Activated CD4-positive, alpha-beta memory T cell treated with anti-CD3 and anti-CD28 coated beads for 36 hours (primary cell): ENCODE measurements at regions not wholly inside any gene's neighbourhood (a gene's known extent, or its start where the extent isn't known, plus 50 kb on each side); places are given as distances from the start of the nearest gene placed in this dataset.

Experiments used
- CTCF ChIA-PET: fragments of 350-600 bp; sonication (Branson Sonifier 250); formaldehyde crosslinking; loops from one replicate; lab custom pipeline; 2021; ENCODE audit warnings: antibody characterized with exemption, inconsistent platforms; lab: Charles Lee
- POLR2A ChIA-PET: fragments of 350-600 bp; sonication (Branson Sonifier 250); formaldehyde crosslinking; loops from one replicate; lab custom pipeline; 2021; ENCODE audit warnings: antibody characterized with exemption; lab: Charles Lee
- DNase-seq: peaks from one replicate; pipeline ENCODE4 v3.0.0-alpha.2; 2020
- H3K27ac Mint-ChIP-seq: one replicate; pipeline ENCODE4 v1.8.0; 2021; ENCODE audit warnings: mixed read lengths
- H3K27me3 Mint-ChIP-seq: one replicate; pipeline ENCODE4 v1.8.0; 2021; ENCODE audit warnings: mixed read lengths
- H3K36me3 Mint-ChIP-seq: one replicate; pipeline ENCODE4 v1.8.0; 2021; ENCODE audit warnings: mixed read lengths
- H3K4me1 Mint-ChIP-seq: one replicate; pipeline ENCODE4 v1.8.0; 2021; ENCODE audit warnings: low read depth, mixed read lengths
- H3K4me3 Mint-ChIP-seq: one replicate; pipeline ENCODE4 v1.8.0; 2021; ENCODE audit warnings: mild to moderate bottlenecking, mixed read lengths
- H3K9me3 Mint-ChIP-seq: one replicate; pipeline ENCODE4 v1.8.0; 2021; ENCODE audit warnings: mixed read lengths
- intact Hi-C: fragments of 100-400 bp; cut with micrococcal nuclease; formaldehyde crosslinking; loops from one replicate; pipeline ENCODE4 v1.15.1; 2023

DNA sequence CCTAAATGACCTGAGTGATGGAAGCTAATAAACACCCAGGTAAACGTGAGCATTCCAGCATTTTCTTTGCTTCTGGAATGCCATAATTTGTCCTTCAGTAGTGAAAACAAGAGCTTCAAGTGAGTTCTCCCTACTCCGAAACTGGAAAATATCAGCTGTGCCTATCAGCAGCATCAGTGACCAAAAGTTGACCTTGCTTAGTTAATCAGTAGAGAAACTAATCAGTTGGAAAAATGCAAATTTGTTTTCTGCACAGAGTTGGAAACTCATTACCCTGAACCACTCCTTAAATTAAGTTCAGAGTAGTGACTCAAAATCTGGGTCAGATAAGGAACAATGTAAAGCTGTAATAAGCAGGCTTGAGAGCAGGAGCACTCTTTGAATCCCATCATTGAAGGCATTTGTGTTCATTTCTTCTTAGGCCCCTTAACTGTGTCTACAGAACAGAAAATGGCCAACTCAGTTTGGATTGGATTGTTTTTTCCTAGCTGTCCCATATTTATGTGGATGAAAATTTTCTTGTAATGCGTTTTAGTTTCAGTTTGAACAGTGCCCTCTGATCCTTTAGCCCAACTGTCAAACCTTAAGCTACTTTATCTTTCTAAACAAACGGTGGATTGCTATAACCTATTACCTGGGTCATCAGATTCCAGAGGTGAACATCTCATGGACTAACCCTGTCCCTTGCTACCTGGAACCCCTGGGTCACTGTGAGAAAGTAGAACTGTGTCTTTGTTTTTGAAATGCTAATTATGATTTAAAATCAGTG is 290.4 kb downstream of the TOX3 start:
- intact Hi-C loops, result no loop called here
- ChIA-PET CTCF (interaction anchor here (1.2 kb wide), 1 partner anchor 65 kb away, joined by 4 read pairs; no protein-coding TSS in a partner anchor), POLR2A (no interaction called here)
- H3K27me3 Mint-ChIP-seq, result no peaks in the 10 kb centered on the region
- DNase-seq, result no peak
- no peaks in the 10 kb centered on the region for H3K4me1 Mint-ChIP-seq
- H3K9me3 Mint-ChIP-seq, result peaks cover 4% of the 10 kb centered on the region
- H3K27ac Mint-ChIP-seq, result no peak overlapping the region
- no peaks in the 10 kb centered on the region for H3K36me3 Mint-ChIP-seq
- no peak overlapping the region for H3K4me3 Mint-ChIP-seq

DNA sequence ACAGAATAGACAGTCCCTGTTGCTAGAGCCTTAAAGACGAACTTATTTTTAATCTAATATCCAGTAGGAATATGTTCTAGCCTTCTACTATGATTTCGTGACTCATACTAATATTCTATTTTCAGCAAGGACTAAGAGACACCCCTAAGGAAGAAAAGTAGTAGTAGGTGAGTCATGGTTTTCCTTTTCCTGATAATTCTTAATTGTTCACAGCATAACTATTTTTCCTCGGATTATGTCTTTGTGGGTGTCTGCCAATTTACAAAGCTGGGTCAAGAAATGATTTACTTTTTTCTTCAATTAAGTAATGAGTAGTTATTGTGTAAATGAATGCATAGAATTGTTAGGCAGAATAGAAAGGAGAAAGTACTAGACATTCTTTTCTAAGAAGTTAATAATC is 292.2 kb downstream of the TOX3 start:
- CTCF ChIA-PET, result no interaction called here
- Mint-ChIP-seq H3K4me1 (no peaks in the 10 kb centered on the region), H3K27ac (no peak overlapping the region), H3K36me3 (no peaks in the 10 kb centered on the region), H3K4me3 (no peak overlapping the region), H3K9me3 (peaks cover 4% of the 10 kb centered on the region), H3K27me3 (no peaks in the 10 kb centered on the region)
- intact Hi-C loops, result no loop called here
- DNase-seq, result no peak
- POLR2A ChIA-PET, result no interaction called here

DNA sequence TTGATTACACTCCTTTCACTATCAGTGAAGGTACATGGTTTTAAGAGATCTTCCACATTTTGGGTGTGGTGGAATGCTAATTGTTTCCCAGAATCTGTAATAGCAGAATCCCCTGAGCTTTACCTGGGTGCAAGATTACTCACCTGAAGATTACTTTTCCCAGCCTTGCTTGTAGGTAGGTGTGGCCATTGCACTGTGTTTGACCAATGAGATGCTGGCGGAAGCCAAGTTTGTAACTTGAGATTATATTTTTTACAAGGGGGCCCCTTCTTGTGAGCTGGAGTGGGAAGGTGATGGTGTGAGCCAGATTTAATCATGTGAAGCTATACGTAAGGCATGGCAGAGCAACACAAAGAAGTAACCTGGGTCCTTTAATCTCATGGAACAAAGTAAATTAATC is 294.3 kb downstream of the TOX3 start:
- intact Hi-C loops, result no loop called here
- Mint-ChIP-seq H3K4me3 (no peak overlapping the region), H3K27ac (no peak overlapping the region), H3K9me3 (peaks cover 12% of the 10 kb centered on the region), H3K27me3 (no peaks in the 10 kb centered on the region), H3K4me1 (no peaks in the 10 kb centered on the region), H3K36me3 (no peaks in the 10 kb centered on the region)
- DNase-seq, result no peak
- ChIA-PET CTCF (no interaction called here), POLR2A (no interaction called here)

DNA sequence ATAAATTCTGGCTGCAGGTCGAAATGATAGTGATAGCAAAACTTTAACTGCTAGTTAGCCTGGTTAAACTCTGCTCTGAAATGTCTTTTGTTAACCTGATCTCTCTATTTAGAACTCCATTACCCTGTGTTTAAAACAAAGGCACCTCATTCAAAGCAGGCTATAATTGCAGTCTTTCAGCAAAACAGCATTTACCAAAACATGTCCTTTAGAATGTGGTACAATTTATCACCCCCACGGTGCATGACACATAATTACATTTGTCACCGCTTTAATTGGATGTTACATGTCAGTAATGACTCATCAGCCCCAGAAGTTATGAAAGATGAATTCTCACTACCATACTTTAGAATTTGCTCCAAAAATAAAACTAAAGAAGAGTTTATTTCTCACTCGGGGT is 295.4 kb downstream of the TOX3 start:
- POLR2A ChIA-PET, result no interaction called here
- H3K4me3 Mint-ChIP-seq, result no peak overlapping the region
- H3K27ac Mint-ChIP-seq, result no peak overlapping the region
- H3K27me3 Mint-ChIP-seq, result no peaks in the 10 kb centered on the region
- H3K9me3 Mint-ChIP-seq, result peaks cover 22% of the 10 kb centered on the region
- CTCF ChIA-PET, result no interaction called here
- H3K4me1 Mint-ChIP-seq, result no peaks in the 10 kb centered on the region
- no peaks in the 10 kb centered on the region for H3K36me3 Mint-ChIP-seq
- intact Hi-C loops, result no loop called here
- no peak for DNase-seq

DNA sequence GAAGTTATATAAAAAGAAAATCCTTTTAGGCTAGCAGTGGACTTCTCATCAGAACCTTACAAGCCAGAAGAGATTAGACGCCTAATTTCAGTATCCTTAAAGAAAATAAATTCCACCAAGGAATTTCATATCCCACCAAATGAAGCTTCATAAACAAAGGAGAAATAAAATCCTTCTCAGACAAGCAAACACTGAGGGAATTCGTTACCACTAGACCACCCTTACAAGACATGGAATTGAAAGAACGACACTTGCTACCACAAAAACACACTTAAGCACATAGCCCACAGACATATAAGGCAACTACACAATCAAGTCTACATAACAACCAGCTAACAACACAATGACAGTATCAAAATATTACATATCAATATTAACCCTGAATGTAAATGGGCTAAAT is 299.2 kb downstream of the TOX3 start:
- CTCF ChIA-PET, result no interaction called here
- intact Hi-C loops, result no loop called here
- Mint-ChIP-seq H3K4me3 (no peak overlapping the region), H3K9me3 (peaks cover 31% of the 10 kb centered on the region), H3K27ac (no peak overlapping the region), H3K36me3 (no peaks in the 10 kb centered on the region), H3K4me1 (no peaks in the 10 kb centered on the region), H3K27me3 (no peaks in the 10 kb centered on the region)
- DNase-seq, result no peak
- POLR2A ChIA-PET, result no interaction called here

DNA sequence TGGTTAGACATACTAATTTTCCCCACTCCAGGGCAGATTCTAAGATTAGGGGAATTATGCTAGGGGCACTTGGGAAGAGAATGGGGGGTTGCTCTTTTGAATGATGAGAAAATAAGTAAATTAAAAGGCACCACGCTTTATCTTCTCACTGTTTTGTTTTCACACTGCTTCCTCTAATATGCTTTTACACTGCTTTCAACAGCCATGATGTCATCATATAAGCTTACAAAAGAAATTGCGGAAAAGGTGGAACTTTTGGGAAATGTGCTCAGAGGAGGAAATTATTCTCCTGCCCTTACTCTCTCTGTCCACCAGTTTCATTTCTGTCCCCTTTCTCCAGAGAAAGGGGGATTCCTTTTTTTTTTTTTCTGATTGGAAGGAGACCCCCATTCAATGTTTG is 308.2 kb downstream of the TOX3 start:
- Mint-ChIP-seq H3K36me3 (no peaks in the 10 kb centered on the region), H3K27me3 (no peaks in the 10 kb centered on the region), H3K4me3 (no peak overlapping the region), H3K9me3 (peaks cover 1% of the 10 kb centered on the region), H3K27ac (no peak overlapping the region), H3K4me1 (no peaks in the 10 kb centered on the region)
- intact Hi-C loops, result no loop called here
- ChIA-PET POLR2A (no interaction called here), CTCF (no interaction called here)
- no peak for DNase-seq

DNA sequence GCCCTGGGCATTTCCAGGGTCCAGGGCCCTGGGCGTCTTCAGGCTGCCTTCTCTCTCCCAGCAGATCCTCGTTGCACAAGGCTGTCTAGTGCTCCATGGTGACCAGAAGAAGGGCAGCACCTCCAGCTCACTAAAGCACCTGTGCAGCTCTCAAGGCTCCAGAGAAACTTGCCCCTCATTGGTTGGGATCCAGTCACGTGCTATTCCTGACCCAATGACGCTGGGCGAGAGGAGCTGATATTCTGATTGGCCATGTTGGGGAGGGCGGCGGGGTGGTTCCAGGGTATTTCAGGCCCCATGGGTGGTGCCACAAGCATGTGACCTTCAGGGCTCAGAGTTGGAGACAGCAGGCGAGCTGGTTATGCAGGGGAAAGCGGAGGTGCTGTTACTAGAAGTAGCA is 309.1 kb downstream of the TOX3 start:
- intact Hi-C loops, result no loop called here
- CTCF ChIA-PET, result no interaction called here
- Mint-ChIP-seq H3K4me1 (no peaks in the 10 kb centered on the region), H3K4me3 (no peak overlapping the region), H3K9me3 (no peaks in the 10 kb centered on the region), H3K27me3 (no peaks in the 10 kb centered on the region), H3K36me3 (no peaks in the 10 kb centered on the region), H3K27ac (no peak overlapping the region)
- no peak for DNase-seq
- POLR2A ChIA-PET, result no interaction called here

DNA sequence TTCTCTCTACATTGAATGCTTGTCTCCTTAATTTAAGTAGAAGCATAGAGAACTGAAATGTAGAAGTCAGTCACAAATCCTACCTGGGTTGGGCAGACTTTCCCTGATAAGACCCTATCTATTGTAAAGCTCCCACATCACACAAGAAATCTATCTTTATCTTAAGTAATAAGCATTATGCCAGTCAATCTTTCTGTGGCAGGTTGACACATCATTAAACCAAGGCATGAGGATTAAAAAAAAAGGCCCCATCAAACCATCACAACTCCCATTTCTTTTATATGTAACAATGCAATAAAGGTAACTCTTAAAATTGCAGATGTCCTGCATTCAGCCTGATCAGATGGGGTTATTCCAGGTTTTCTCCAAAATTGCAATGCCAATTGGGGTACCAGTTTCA is 311.8 kb downstream of the TOX3 start:
- Mint-ChIP-seq H3K4me1 (no peaks in the 10 kb centered on the region), H3K9me3 (no peaks in the 10 kb centered on the region), H3K4me3 (no peak overlapping the region), H3K36me3 (no peaks in the 10 kb centered on the region), H3K27ac (no peak overlapping the region), H3K27me3 (no peaks in the 10 kb centered on the region)
- intact Hi-C loops, result no loop called here
- no peak for DNase-seq
- ChIA-PET POLR2A (no interaction called here), CTCF (interaction anchor here (0.6 kb wide), 1 partner anchor 52 kb away, joined by 3 read pairs; no protein-coding TSS in a partner anchor)

DNA sequence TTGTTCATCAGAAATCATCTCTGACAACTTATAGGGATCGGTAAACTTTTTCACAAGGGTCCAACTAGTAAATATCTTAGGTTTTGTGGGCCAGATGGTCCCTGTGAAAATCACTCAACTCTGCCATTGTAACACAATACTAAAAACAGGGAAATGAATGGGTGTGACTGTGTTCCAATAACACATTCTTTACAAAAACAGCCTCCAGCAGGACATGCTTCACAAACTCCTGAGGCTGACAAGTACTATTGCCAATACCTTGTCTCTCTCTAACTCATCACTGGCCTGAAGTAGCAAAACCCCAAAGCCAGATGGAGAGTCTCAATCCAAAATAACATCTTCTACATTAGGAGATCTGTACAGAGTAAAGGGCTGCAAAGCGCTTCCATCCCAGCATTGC is 312.3 kb downstream of the TOX3 start:
- Mint-ChIP-seq H3K36me3 (no peaks in the 10 kb centered on the region), H3K9me3 (no peaks in the 10 kb centered on the region), H3K4me3 (no peak overlapping the region), H3K27ac (no peak overlapping the region), H3K27me3 (no peaks in the 10 kb centered on the region), H3K4me1 (no peaks in the 10 kb centered on the region)
- CTCF ChIA-PET, result no interaction called here
- intact Hi-C loops, result no loop called here
- POLR2A ChIA-PET, result no interaction called here
- DNase-seq, result no peak

DNA sequence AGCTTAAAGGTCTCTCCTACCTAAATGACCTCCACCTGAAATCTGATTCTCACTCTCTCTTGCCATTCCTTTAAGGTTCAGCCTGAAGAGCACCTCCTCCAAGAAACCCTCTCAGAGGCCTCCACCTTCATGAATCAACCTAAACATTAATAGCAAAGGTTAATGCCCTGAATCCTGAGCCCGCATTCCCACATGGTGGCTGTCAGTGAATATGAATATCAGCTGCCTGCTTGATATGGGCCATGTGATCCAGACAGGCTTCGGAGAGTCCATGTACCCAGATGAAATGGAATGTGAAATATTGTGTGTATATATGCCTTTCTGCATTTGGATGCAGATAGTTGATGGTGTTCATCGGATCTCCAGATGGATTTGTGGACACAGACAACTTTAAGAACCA is 317.5 kb downstream of the TOX3 start:
- Mint-ChIP-seq H3K4me3 (no peak overlapping the region), H3K27me3 (no peaks in the 10 kb centered on the region), H3K9me3 (peaks cover 4% of the 10 kb centered on the region), H3K36me3 (no peaks in the 10 kb centered on the region), H3K4me1 (no peaks in the 10 kb centered on the region), H3K27ac (no peak overlapping the region)
- intact Hi-C loops, result no loop called here
- DNase-seq, result no peak
- ChIA-PET POLR2A (no interaction called here), CTCF (interaction anchor here (0.8 kb wide), 1 partner anchor 38 kb away, joined by 3 read pairs; no protein-coding TSS in a partner anchor)

DNA sequence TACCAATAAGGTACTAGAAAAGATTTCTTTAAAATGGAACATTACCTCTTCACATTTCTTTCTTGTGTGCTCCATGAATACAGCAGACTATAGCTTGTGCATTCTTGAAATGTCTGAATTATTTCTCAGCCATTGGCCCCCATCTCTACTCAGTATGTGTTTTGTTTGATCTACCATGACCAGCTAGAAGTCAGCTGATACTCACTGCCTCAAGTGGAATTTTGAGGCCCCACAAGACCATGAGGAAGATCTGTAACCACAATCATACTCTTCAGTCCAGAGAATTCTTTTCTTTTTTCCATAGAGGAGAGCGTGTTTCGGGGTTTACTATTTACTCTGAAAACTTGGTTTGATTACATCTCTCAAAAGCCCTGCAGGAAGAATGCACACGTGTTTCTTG is 319.1 kb downstream of the TOX3 start:
- intact Hi-C loops, result no loop called here
- no peaks in the 10 kb centered on the region for H3K27me3 Mint-ChIP-seq
- CTCF ChIA-PET, result no interaction called here
- no peak overlapping the region for H3K4me3 Mint-ChIP-seq
- no peak overlapping the region for H3K27ac Mint-ChIP-seq
- no peak for DNase-seq
- no peaks in the 10 kb centered on the region for H3K36me3 Mint-ChIP-seq
- no peaks in the 10 kb centered on the region for H3K4me1 Mint-ChIP-seq
- peaks cover 4% of the 10 kb centered on the region for H3K9me3 Mint-ChIP-seq
- POLR2A ChIA-PET, result no interaction called here

DNA sequence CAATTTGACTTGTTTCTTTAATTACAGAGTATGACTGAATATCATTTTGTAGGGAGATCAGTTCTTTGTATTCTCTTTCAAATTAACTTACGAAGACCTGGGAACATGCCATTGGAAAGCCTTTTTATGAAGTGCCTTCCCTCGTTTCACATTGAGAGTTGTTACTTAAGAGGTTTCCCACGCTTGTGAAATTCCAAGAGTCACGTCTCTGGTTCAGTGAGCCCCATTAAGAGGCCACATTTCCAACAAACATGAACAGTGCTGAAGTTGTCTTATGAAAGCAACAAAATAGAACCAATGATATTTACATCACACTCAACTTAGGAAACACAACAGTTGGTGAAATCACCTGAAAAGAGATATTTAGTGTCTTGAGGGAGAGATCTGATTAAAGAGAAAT is 334.1 kb downstream of the TOX3 start:
- peaks cover 11% of the 10 kb centered on the region for H3K9me3 Mint-ChIP-seq
- no peak overlapping the region for H3K4me3 Mint-ChIP-seq
- H3K36me3 Mint-ChIP-seq, result no peaks in the 10 kb centered on the region
- DNase-seq, result no peak
- POLR2A ChIA-PET, result no interaction called here
- CTCF ChIA-PET, result no interaction called here
- no peaks in the 10 kb centered on the region for H3K27me3 Mint-ChIP-seq
- no peak overlapping the region for H3K27ac Mint-ChIP-seq
- intact Hi-C loops, result no loop called here
- no peaks in the 10 kb centered on the region for H3K4me1 Mint-ChIP-seq

DNA sequence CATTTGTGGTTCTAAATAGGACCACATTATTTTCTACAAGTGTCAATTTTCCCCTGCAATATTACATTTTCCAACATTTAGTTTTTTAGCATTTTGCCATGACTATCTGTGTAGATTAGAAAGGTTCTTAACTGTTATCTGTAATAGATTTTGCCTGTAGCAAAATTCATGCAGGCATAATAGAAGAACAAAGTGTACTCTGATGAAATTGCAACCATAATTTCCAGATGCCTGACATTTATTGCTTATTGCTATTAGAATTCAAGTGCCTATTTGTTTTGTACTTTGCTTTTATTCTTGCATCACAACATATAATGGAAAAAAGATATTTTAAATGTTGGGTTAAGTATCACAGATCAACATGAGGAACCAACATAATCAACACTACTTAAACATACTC is 337.7 kb downstream of the TOX3 start:
- DNase-seq, result no peak
- POLR2A ChIA-PET, result no interaction called here
- CTCF ChIA-PET, result interaction anchor here (1.4 kb wide), 1 partner anchor 17 kb away, joined by 3 read pairs; no protein-coding TSS in a partner anchor

More for the DNA sequence above, 337.7 kb downstream of the TOX3 start:
- no peaks in the 10 kb centered on the region for H3K4me1 Mint-ChIP-seq
- no peaks in the 10 kb centered on the region for H3K27me3 Mint-ChIP-seq
- no peaks in the 10 kb centered on the region for H3K36me3 Mint-ChIP-seq
- no peak overlapping the region for H3K4me3 Mint-ChIP-seq
- intact Hi-C loops, result no loop called here
- no peaks in the 10 kb centered on the region for H3K9me3 Mint-ChIP-seq
- H3K27ac Mint-ChIP-seq, result no peak overlapping the region
